DOHH2 (cell line): ENCODE measurements at regions not wholly inside any gene's neighbourhood (a gene's known extent, or its start where the extent isn't known, plus 50 kb on each side); places are given as distances from the start of the nearest gene placed in this dataset.

Experiments used
- EZH2phosphoT487 ChIP-seq: fragments of 200-600 bp; sonication (generic); IDR thresholded peaks from 2 replicates; pipeline ENCODE4 v1.6.1; 2017; ENCODE audit warnings: borderline replicate concordance, mild to moderate bottlenecking, antibody characterized with exemption, low read length, moderate library complexity, mixed read lengths
- TF ChIP-seq, protein P1 (sequence below): fragments of 200-600 bp; sonication (generic); IDR thresholded peaks from one replicate; pipeline ENCODE4 v1.5.1; 2014; ENCODE audit warnings: antibody characterized with exemption, mild to moderate bottlenecking, low read depth, low read length; ENCODE audit not compliant: poor library complexity, severe bottlenecking

DNA sequence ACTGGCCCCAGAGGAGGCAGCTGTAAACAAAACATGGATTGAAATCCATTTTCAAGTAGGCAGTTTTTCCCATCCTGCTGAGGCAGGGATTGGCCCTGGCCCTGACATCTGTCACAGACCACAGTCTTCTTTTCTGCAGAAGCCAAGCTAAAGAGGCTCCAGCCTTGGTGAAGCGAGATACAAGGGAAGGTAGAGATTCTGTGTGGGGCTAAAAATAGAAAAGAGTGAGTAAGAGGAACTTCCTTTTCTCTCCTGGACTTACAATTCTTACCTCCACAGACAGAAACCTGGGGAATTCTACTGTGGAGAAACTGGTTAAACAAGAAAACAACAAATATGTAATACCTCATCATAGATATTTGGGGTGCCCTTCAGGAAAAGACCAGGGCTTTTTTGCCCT, 624.8 kb upstream of the FZD8 start:
- TF ChIP-seq, protein P1, sequence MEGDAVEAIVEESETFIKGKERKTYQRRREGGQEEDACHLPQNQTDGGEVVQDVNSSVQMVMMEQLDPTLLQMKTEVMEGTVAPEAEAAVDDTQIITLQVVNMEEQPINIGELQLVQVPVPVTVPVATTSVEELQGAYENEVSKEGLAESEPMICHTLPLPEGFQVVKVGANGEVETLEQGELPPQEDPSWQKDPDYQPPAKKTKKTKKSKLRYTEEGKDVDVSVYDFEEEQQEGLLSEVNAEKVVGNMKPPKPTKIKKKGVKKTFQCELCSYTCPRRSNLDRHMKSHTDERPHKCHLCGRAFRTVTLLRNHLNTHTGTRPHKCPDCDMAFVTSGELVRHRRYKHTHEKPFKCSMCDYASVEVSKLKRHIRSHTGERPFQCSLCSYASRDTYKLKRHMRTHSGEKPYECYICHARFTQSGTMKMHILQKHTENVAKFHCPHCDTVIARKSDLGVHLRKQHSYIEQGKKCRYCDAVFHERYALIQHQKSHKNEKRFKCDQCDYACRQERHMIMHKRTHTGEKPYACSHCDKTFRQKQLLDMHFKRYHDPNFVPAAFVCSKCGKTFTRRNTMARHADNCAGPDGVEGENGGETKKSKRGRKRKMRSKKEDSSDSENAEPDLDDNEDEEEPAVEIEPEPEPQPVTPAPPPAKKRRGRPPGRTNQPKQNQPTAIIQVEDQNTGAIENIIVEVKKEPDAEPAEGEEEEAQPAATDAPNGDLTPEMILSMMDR: no peak
- TF ChIP-seq EZH2phosphoT487: no peak
